AG04450 (cell line): ENCODE measurements at regions not wholly inside any gene's neighbourhood (a gene's known extent, or its start where the extent isn't known, plus 50 kb on each side); places are given as distances from the start of the nearest gene placed in this dataset.

Source experiments
- CTCF ChIA-PET: fragments of 300-600, 350-600 bp; formaldehyde crosslinking; extraction: SDS; loops from one replicate; lab custom pipeline; 2022; ENCODE audit warnings: antibody characterized with exemption, inconsistent platforms; lab: Charles Lee
- POLR2A ChIA-PET: fragments of 350-600 bp; formaldehyde crosslinking; extraction: SDS; loops from one replicate; lab custom pipeline; 2021; ENCODE audit warnings: antibody characterized with exemption, inconsistent platforms; lab: Yijun Ruan, JAX
- DNase-seq: peaks from one replicate; pipeline ENCODE4 v3.0.0-alpha.2; 2011; ENCODE audit warnings: low read depth, low spot score
- H3K27ac ChIP-seq: one replicate; pipeline ENCODE4 v1.5.1; 2012; ENCODE audit warnings: low read depth, low read length, control low read depth
- H3K27me3 ChIP-seq: one replicate; pipeline ENCODE4 v1.6.0; 2012; ENCODE audit warnings: low read length; ENCODE audit not compliant: control insufficient read depth, insufficient read depth
- H3K4me3 ChIP-seq: 2 replicates; pipeline ENCODE4 v1.5.1; 2011; ENCODE audit warnings: mild to moderate bottlenecking, low read depth, low read length, control low read depth
- H3K9me3 ChIP-seq: 2 replicates; pipeline ENCODE4 v1.5.1; 2012; ENCODE audit warnings: low read length; ENCODE audit not compliant: control insufficient read depth, insufficient read depth
- TF ChIP-seq, protein P1 (sequence below): IDR thresholded peaks from 2 replicates; pipeline ENCODE4 v1.5.1; 2011; ENCODE audit warnings: low read depth, low read length, control low read depth, inconsistent platforms

DNA sequence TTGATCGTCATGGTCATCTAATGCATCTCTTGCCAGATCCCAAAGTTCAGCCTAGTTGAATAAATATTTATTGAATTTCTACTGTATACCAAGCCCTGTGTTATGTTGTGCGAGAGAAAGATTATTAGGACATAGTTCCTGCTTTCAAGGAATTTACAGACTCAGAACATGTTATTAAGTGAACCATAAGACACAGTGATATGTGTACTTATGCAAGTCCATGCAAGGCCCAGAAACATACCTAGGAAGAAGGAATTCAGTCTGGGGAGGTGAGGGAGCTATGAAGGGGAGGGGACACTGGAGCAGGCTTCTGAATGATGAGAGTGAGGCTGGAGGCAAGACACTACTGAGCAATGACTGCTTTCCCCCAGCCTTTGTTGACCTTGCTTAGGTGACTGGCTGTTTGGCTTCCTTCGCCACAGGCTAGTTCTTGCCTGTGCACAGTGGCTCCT lies 81.4 kb downstream of the ACAA2 start:
- no peaks in the 10 kb centered on the region for H3K9me3 ChIP-seq
- no peak for DNase-seq
- CTCF ChIA-PET, result interaction anchor here (1.0 kb wide), 2 partner anchors 8 to 127 kb away, joined by 3 read pairs; no protein-coding TSS in a partner anchor
- POLR2A ChIA-PET, result no interaction called here
- H3K27ac ChIP-seq, result no peak overlapping the region
- H3K27me3 ChIP-seq, result no peaks in the 10 kb centered on the region
- TF ChIP-seq, protein P1, sequence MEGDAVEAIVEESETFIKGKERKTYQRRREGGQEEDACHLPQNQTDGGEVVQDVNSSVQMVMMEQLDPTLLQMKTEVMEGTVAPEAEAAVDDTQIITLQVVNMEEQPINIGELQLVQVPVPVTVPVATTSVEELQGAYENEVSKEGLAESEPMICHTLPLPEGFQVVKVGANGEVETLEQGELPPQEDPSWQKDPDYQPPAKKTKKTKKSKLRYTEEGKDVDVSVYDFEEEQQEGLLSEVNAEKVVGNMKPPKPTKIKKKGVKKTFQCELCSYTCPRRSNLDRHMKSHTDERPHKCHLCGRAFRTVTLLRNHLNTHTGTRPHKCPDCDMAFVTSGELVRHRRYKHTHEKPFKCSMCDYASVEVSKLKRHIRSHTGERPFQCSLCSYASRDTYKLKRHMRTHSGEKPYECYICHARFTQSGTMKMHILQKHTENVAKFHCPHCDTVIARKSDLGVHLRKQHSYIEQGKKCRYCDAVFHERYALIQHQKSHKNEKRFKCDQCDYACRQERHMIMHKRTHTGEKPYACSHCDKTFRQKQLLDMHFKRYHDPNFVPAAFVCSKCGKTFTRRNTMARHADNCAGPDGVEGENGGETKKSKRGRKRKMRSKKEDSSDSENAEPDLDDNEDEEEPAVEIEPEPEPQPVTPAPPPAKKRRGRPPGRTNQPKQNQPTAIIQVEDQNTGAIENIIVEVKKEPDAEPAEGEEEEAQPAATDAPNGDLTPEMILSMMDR, result no peak
- no peak overlapping the region for H3K4me3 ChIP-seq

DNA sequence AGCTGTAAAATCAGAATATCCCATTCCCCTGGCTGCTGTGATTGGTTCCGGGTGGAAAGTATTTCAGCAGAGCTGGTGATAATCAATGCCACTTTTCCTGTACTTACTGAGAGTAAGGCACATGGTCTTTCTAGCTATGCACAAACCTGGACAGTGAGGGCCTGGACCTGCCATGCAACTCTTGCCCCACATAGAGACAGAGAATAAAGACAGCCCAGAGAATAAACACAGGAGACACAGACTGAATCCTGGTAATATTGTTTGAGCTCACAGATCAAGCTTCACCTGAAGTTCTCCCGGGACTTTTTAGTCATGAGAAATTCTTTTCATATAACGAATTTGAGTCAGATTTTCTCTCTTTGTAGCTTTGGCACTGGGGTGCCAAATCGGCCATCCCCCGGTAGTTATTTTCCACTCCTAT lies 81.9 kb downstream of the ACAA2 start:
- Histone ChIP-seq H3K9me3 (no peaks in the 10 kb centered on the region), H3K27ac (no peak overlapping the region), H3K27me3 (no peaks in the 10 kb centered on the region), H3K4me3 (no peak overlapping the region)
- ChIA-PET POLR2A (no interaction called here), CTCF (interaction anchor here (1.0 kb wide), 2 partner anchors 9 to 127 kb away, joined by 3 read pairs; no protein-coding TSS in a partner anchor)
- DNase-seq, result no peak
- TF ChIP-seq, protein P1, result no peak

DNA sequence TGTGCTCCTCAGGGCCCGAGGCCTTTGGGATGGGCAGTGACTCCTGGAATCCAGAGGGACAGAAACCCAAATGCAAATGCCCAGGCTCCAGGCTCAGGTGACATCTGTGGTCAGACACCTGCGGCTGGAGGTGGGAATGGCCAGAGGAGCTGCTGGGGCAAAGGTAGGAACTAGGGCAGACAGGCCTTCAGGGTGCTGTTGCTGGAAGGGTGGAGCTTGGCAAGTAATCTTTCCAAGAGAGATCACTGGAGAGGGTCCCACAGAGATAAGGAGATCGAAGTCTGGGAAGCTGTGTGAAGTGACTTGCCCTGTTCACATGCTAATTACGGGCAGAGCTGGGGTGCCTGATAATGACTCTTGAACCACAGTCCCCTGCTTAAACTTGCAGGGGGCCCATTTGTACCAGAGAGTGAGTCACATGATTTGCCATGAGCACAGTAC lies 82.4 kb downstream of the ACAA2 start:
- Histone ChIP-seq H3K27me3 (no peaks in the 10 kb centered on the region), H3K27ac (no peak overlapping the region), H3K9me3 (no peaks in the 10 kb centered on the region), H3K4me3 (no peak overlapping the region)
- no peak for DNase-seq
- TF ChIP-seq, protein P1, result no peak
- CTCF ChIA-PET, result interaction anchor here (1.0 to 1.7 kb wide), 3 partner anchors 9 to 128 kb away, joined by 3 to 4 read pairs (median 3); no protein-coding TSS in a partner anchor
- POLR2A ChIA-PET, result no interaction called here

GRCh38 chr18:49728542-49728941 lies 84.8 kb downstream of the ACAA2 start:
- CTCF ChIA-PET, result interaction anchor here (0.7 to 1.1 kb wide), 3 partner anchors 60 to 168 kb away, joined by 3 to 8 read pairs (median 3); no protein-coding TSS in a partner anchor
- H3K27ac ChIP-seq, result no peak overlapping the region

GRCh38 chr18:49727816-49728215 lies 85.5 kb downstream of the ACAA2 start:
- TF ChIP-seq, protein P1, result no peak
- POLR2A ChIA-PET, result no interaction called here
- Histone ChIP-seq H3K9me3 (no peaks in the 10 kb centered on the region), H3K27me3 (no peaks in the 10 kb centered on the region), H3K4me3 (no peak overlapping the region), H3K27ac (no peak overlapping the region)
- no peak for DNase-seq
- CTCF ChIA-PET, result interaction anchor here (0.9 to 1.6 kb wide), 2 partner anchors 8 to 169 kb away, joined by 3 to 4 read pairs; no protein-coding TSS in a partner anchor

More at GRCh38 chr18:49728542-49728941, 84.8 kb downstream of the ACAA2 start:
- H3K9me3 ChIP-seq, result no peaks in the 10 kb centered on the region
- no peak for DNase-seq
- TF ChIP-seq, protein P1, result peak; percentile 42
- POLR2A ChIA-PET, result no interaction called here
- no peaks in the 10 kb centered on the region for H3K27me3 ChIP-seq
- H3K4me3 ChIP-seq, result no peak overlapping the region
